HG03175 (cell line): ENCODE measurements at regions not wholly inside any gene's neighbourhood (a gene's known extent, or its start where the extent isn't known, plus 50 kb on each side); places are given as distances from the start of the nearest gene placed in this dataset.

ENCODE experiments used
- ATAC-seq: cut with Tn5 transposase; IDR thresholded peaks from one replicate; pipeline ENCODE4 v1.9.1; 2021; ENCODE audit warnings: mild to moderate bottlenecking, moderate library complexity; ENCODE audit not compliant: unreplicated experiment

DNA sequence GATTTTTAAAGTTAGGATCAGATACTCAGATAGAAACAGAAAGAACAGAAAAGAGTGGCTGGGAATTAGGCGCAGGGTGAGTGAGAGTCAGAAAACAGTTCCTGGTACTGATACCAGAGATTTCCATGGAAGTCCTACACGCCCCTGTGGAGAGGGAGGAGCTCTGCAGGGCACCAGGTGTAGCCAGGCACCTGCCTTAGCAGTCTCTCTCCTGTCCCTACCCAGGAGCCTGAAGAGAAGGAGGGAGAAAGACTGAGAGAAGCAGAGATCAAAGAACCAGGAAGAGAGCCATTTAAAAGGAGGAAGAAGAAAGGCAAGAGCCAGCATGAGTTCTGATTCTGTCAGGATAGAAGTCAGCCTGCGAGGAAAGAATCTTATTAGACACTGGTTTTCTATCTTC is 65.0 kb downstream of the CBLN1 start:
- no peak for ATAC-seq

GRCh38 chr16:49213594-49213993 is 68.0 kb downstream of the CBLN1 start:
- no peak for ATAC-seq

GRCh38 chr16:49204191-49204590 is 77.4 kb downstream of the CBLN1 start:
- ATAC-seq = no peak

DNA sequence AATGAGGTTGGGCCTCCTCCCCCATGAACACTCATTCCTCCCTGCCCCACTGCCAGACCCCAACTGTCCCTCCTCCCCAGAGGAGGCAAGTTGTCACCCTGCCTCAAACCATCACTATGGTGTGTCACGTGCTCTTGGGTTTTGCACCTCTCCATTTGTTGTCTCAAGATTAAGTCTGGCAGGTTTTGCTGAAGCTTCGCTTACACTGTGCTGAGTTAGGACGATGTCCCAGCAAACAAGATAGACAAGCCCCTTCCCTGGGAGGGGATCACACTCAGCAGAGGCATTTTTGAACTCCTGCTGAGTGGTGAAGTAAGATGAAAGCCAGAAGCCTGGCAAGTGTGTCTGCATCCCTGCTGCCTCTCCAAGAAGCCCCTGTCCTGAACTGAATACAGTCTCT is 78.3 kb downstream of the CBLN1 start:
- no peak for ATAC-seq

DNA sequence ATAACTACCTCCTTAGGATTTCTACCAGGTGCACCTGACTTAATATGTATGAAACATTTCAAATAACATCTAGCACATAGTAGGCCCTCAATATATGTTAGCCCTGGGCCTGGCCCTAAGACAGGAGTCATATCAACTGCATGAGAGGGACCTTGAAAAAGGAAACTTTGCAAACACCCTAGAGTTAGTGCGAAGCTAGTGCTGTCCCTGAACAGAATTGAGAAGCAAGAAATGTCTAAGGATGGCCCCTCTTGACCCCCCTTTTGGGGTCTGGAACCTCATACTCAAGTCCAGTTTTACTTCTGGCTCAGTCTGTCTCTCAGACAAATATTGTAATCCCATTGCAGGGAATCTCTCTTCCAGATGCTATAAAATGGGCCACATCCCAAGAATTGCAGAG is 80.5 kb downstream of the CBLN1 start:
- ATAC-seq = no peak

DNA sequence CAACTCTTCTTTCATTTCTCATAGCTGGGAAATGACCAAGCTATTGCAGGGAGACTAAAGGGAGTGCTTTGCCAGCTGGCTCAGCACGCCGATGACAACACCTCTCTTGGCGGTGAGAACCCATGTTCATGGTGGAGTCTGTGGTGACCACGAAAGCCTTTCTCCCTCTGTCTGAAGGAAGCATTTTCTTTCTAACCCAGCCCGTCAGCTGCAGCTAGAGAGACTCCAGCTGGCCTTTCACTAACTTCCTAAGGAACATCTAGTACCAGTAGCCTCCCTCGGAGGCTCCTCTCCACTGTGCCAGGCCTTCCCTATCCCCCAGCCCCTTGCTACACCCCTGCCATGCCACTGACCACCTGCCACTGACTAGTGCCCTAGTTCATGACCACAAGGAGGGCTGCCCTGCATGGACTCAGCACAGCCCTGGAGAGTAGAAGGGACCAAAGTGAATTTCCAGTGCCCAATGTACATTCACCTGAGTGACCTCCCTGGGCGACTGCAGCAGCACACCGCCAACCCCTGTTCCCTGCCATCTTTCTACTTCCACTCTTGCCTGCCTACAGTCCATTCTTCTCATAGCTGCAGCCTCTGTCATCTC is 81.3 kb downstream of the CBLN1 start:
- ATAC-seq = no peak

GRCh38 chr16:49195237-49195548 is 86.4 kb downstream of the CBLN1 start:
- ATAC-seq = no peak

- no peak for ATAC-seq
Observed at GRCh38 chr16:49194537-49195236, 87.0 kb downstream of the CBLN1 start.

GRCh38 chr16:49193596-49193995 is 88.0 kb downstream of the CBLN1 start:
- no peak for ATAC-seq

DNA sequence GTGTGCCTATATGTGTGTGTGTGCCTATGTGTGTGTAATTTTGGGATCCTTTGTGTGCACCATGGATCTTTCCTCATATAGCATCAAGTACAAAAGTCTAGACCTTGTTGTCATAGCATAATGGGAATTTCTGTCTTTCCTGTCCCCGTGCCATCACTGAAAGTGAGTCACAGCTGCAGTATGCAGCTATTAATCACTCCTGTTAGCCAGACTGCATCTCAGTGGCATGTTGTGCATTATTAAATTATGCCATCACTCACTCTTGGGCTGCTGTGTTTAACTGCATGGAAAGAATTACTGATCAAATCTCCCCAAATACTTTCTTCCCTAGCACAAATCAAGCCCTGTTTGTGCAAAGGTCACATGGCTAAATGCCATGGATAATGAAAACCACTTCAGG is 92.4 kb downstream of the CBLN1 start:
- ATAC-seq = no peak

GRCh38 chr16:49183911-49184310 is 97.7 kb downstream of the CBLN1 start:
- ATAC-seq = no peak

GRCh38 chr16:49181791-49182518 is 99.7 kb downstream of the CBLN1 start:
- ATAC-seq = no peak

DNA sequence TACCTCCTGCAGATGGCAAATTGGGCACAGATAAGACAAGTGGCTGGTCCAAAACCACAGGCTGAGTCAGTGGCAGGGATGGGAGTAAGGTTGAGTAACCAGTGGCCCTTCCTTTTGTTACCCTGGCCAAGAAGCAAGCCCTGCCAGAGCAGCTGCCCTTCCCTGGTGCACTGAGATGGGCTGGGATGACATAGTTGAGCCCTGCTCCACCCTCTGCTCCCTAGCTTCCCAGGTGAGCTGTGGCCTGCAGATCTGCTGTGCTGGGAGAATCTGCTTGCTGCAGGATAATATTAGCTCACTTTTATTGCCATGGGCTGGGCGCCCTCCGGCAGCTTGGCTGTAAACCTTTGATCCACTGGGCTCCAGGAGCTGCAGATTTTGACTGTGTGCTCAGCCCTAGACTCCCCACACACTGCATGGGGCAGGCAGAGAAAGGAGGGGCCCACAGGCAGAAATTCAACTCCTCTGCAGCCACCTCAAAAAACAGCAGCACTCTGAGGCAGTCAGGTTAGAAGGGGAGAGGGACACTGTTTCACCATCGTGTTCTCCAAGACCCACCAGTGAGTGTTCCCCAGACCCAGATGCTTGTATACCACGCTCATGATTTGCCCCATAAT is 101.8 kb downstream of the CBLN1 start:
- no peak for ATAC-seq

- no peak for ATAC-seq
Observed at GRCh38 chr16:49168126-49168525, 113.5 kb downstream of the CBLN1 start.

- ATAC-seq = no peak
Observed at GRCh38 chr16:49165025-49165424, 116.6 kb downstream of the CBLN1 start.

DNA sequence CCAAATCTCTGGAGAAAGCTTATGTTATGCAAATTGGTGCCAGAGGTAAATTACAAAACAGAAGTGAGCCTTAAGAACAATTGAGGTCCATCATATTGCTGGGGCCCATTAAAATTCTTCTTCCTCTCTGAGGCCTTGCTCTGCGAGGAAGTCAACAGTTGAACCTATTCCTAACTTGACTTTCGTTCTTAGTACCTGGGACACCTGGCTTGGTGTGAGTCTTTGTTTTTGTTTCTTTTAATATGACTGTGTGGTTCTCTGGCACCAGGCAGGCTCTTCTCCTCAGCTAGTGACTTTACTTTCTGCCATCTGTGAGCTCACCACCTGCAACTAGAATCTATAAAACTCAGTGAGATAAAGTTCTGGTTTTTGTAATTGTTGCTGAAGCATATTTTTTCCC is 120.4 kb downstream of the CBLN1 start:
- ATAC-seq = no peak

DNA sequence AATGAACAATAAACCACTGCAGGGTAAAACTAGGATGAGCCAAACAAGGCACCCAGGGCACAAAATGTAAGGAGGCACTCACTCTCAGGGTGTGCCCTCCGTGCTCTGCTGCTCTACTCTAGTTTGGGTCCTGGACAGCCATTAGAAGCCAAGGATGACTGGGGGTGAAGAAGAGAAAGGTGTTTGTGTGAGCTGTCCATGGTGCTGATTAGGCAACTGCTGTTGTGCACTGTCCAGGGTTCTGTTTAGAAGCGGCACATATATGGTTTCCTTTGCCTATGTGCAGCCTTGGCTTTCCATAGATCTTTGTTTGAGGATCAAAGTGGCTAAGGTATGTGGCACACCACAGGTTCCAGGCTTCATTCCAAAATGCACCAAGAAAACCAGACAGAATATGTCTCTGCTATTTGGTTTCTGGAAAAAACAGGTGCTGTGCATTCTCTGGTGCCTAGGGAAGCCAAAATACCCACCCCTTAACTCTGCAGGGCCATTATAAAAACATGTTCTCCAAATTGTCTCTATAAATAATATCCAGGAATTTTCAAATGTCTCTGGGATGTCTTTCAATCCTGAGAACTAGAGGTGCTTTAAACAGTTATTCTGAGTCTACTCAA is 123.5 kb downstream of the CBLN1 start:
- no peak for ATAC-seq

DNA sequence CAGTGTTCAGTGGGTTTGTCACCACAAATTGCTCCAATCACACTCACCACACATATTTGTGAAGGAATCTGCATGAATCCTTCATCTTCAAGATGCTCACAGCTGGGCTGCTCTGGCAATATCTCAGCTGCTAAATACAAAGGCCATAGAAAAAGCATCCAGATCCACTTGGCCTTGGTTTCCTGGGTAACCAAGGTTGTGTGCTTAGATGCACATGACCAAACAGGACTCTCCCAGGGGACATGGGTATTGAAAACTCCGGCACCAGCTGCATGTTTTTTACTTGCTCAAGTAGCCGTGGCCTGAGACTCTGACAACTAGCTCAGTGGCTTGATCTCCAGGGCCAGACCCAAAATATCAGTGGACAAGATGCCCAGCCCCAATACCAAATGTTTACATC is 131.3 kb downstream of the CBLN1 start:
- no peak for ATAC-seq

GRCh38 chr16:49148410-49148809 is 133.2 kb downstream of the CBLN1 start:
- no peak for ATAC-seq

- no peak for ATAC-seq
Observed at GRCh38 chr16:49140618-49141017, 141.0 kb downstream of the CBLN1 start.

DNA sequence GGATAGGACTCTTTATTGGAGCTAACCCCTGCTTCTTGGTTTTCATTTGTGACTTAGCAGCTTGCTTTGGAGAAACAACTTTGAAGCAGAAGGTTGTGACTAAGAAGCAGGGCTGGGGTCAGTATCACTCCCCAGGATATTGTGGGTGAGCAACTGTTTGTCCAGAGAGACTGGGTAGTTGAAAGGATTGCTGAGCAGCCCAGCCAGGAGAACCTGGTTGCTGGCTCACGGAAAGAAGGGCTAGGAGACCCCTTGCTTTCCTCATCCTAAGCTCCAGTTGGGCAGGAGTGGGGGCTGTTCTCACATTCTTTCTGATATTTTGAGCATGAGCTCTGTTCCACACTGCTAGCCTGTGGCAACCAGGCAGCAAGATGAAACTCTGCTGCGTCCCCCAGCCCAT is 151.2 kb downstream of the CBLN1 start:
- no peak for ATAC-seq

GRCh38 chr16:49129935-49130334 is 151.7 kb downstream of the CBLN1 start:
- no peak for ATAC-seq
